ENCODE measurements at regions not wholly inside any gene's neighbourhood (a gene's known extent, or its start where the extent isn't known, plus 50 kb on each side); places are given as distances from the start of the nearest gene placed in this dataset.
A peak's percentile ranks its signal among the peaks of the same experiment; 100 is the strongest.

- in situ Hi-C loops (cut with MboI; ENCODE audit: low pct_unique_long_range_greater_than_20kb in 2 of 9, low sequenced_read_pairs in 9 of 9, unreplicated experiment in 9 of 9): no loop called here
- 33 to 100% (median 80%) methylated on average over 1 to 4 of the region's 4 CpGs; no CpG with 5 or more reads in 1 of the 10 experiments for WGBS, 10 experiments
- ATAC-seq (replicated peaks in 6 of 8): no peak
- Histone ChIP-seq H3K4me3 (no peak overlapping the region), H3K27ac (no peak overlapping the region), H3K4me1 (replicated peaks in 1 of 2) (peaks cover 0 to 2% of the 10 kb centered on the region in 2 donors)
These were observed 117.9 kb upstream of the COL6A5 start for GRCh38 chr3:130227540-130227939.

DNA sequence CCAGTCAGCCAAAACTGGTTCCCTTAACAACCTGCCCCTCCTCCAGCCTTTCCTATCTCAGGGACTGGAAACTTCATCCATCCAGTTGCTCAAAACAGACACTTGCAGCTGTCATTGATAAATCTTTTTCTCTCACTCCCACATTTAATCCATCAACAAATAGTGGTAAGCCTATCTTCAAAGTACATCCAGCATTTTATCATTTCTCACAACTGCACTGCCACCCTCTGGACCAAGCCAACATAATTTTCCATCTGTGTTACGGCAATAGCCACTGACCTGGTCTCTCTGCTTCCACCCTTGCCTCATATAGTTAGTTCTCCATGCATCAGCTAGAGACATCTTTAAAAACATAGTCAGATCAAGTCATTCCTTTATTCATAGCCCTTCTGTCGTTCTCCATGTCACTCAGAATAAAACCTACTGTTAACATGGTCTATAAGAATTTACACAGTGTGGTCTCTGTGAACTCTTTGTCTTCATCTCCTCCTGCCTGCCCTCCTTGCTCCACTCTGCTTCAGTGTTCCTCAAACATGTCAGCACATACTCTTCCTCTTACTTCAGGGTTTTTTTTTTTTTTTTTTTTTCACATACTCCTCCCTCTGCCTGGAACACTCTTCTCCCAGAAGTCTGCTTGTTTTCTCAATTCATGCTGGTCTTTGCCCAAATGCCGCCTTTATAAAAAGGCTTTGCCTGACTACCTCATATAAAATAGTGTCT lies 102.5 kb upstream of the COL6A5 start:
- WGBS, 10 experiments: 0 to 77% (median 43%) methylated on average over 1 to 3 of the region's 3 CpGs; no CpG with 5 or more reads in 1 of the 10 experiments
- H3K4me1 ChIP-seq (replicated peaks in 1 of 2): peaks cover 0 to 2% of the 10 kb centered on the region in 2 donors
- peak in 7 of 8 experiments; percentile 55 to 79 (median 66) for ATAC-seq (replicated peaks in 6 of 8)
- H3K27ac ChIP-seq: no peak overlapping the region
- no peak overlapping the region for H3K4me3 ChIP-seq
- in situ Hi-C loops (cut with MboI; ENCODE audit: low pct_unique_long_range_greater_than_20kb in 2 of 9, low sequenced_read_pairs in 9 of 9, unreplicated experiment in 9 of 9): no loop called here

DNA sequence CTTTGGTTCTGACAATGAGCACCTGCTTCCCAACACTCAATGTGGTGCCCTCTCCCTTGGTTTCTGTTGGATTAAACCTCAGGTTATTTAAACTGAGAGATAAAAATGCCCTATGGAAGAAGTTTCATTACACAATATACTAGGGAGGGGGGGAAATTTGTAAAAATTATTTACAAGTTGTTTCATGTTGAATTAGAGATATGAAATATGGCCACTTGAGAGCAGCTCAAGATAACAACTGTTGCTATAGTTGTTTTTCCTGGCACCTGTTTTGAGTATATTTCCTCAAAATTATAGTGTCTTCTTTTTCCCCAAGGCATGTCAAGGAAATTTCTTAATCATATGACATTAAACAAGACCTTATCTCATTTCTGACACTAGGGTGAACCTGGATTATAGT lies 101.7 kb upstream of the COL6A5 start:
- Histone ChIP-seq H3K4me3 (no peak overlapping the region), H3K27ac (no peak overlapping the region), H3K4me1 (replicated peaks in 1 of 2) (peaks cover 0 to 2% of the 10 kb centered on the region in 2 donors)
- in situ Hi-C loops (cut with MboI; ENCODE audit: low pct_unique_long_range_greater_than_20kb in 2 of 9, low sequenced_read_pairs in 9 of 9, unreplicated experiment in 9 of 9): no loop called here
- no peak for ATAC-seq (replicated peaks in 6 of 8)

DNA sequence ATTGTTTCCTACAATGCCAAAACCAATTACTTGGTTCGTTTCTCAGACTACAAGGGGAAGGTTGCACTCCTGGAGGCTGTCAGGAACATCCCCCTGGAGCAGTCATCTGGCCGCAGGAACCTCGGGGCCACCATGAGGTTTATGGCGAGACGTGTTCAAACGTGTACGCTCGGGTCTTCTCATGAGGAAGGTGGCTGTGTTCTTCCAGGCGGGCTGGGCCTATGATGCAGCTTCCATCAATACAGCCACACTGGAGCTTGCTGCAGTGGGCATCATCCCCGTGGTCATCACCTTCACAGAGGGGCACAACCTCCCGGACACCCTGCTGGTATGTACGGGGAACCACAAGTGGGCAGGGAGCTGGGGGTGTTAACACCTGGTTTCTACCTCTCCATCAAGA lies 94.5 kb upstream of the COL6A5 start:
- Histone ChIP-seq H3K4me3 (no peak overlapping the region), H3K4me1 (replicated peaks in 1 of 2) (peaks cover 0 to 16% of the 10 kb centered on the region in 2 donors), H3K27ac (no peak overlapping the region)
- 78 to 100% (median 94%) methylated on average over 1 to 8 of the region's 12 CpGs; no CpG with 5 or more reads in 7 of the 10 experiments for WGBS, 10 experiments
- ATAC-seq (replicated peaks in 6 of 8): no peak
- in situ Hi-C loops (cut with MboI; ENCODE audit: low pct_unique_long_range_greater_than_20kb in 2 of 9, low sequenced_read_pairs in 9 of 9, unreplicated experiment in 9 of 9): no loop called here

- ATAC-seq (replicated peaks in 6 of 8): no peak
- WGBS, 10 experiments: 10 to 90% (median 58%) methylated on average over 1 of the region's 1 CpG; no CpG with 5 or more reads in 3 of the 10 experiments
- H3K4me1 ChIP-seq (replicated peaks in 1 of 2): peaks cover 0 to 16% of the 10 kb centered on the region in 2 donors
- H3K4me3 ChIP-seq: no peak overlapping the region
- H3K27ac ChIP-seq: no peak overlapping the region
- in situ Hi-C loops (cut with MboI; ENCODE audit: low pct_unique_long_range_greater_than_20kb in 2 of 9, low sequenced_read_pairs in 9 of 9, unreplicated experiment in 9 of 9): no loop called here
These were observed 90.0 kb upstream of the COL6A5 start for GRCh38 chr3:130255442-130255841.

DNA sequence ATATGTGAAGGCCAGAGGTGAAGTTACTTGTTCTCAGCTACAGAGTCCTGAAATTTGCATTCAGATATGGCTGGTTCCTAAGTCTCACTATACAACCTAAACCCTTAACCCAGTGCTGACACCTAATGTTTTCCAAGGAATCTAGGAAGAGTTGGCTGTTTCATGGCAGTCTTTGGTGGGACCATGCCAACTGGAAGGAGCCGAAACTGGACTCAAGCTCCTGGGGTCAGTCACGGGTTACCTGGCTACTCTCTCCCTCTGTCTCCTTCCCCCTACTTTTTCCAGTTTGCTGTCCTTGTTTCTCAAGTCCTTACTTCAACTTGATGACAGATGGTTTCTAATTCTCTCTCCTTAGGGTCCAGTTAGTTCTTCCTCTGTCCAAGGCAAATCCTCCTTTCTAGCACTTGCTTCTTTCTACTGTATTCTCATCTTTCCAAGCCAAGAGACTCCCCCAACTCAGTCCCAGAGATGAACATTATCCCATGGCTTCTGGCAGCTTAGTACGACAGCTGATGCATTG lies 88.6 kb upstream of the COL6A5 start:
- Histone ChIP-seq H3K4me1 (replicated peaks in 1 of 2) (peaks cover 0 to 10% of the 10 kb centered on the region in 2 donors), H3K27ac (no peak overlapping the region), H3K4me3 (no peak overlapping the region)
- ATAC-seq (replicated peaks in 6 of 8): no peak
- in situ Hi-C loops (cut with MboI; ENCODE audit: low pct_unique_long_range_greater_than_20kb in 2 of 9, low sequenced_read_pairs in 9 of 9, unreplicated experiment in 9 of 9): no loop called here
- WGBS, 10 experiments: 38 to 83% (median 65%) methylated on average over 1 to 3 of the region's 3 CpGs; no CpG with 5 or more reads in 2 of the 10 experiments

DNA sequence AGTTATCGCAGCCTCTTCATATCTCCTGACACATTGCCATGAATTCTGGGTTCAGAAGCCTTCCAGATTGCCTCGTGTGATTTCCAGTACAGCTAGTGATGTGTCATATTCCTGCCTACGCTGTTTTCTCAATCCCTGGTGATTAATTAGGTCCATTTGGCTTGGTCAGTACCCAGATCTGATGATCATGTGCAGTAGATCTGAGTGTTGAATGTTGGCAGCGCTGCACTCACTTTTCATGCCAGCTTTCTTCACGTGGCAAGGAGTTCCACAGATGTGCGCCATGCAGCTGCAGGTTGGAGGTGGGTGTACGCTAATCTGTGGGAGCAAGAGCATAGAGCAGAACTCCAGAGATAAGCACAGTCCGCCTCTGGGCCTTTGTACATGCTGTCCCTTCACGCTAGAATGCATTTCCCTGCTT lies 86.9 kb upstream of the COL6A5 start:
- in situ Hi-C loops (cut with MboI; ENCODE audit: low pct_unique_long_range_greater_than_20kb in 2 of 9, low sequenced_read_pairs in 9 of 9, unreplicated experiment in 9 of 9): no loop called here
- Histone ChIP-seq H3K4me1 (replicated peaks in 1 of 2) (peaks cover 0 to 3% of the 10 kb centered on the region in 2 donors), H3K4me3 (no peak overlapping the region), H3K27ac (no peak overlapping the region)
- peak in 1 of 8 experiments; percentile 49 for ATAC-seq (replicated peaks in 6 of 8)
- WGBS, 10 experiments: 7 to 84% (median 68%) methylated on average over 1 to 8 of the region's 9 CpGs; no CpG with 5 or more reads in 2 of the 10 experiments

DNA sequence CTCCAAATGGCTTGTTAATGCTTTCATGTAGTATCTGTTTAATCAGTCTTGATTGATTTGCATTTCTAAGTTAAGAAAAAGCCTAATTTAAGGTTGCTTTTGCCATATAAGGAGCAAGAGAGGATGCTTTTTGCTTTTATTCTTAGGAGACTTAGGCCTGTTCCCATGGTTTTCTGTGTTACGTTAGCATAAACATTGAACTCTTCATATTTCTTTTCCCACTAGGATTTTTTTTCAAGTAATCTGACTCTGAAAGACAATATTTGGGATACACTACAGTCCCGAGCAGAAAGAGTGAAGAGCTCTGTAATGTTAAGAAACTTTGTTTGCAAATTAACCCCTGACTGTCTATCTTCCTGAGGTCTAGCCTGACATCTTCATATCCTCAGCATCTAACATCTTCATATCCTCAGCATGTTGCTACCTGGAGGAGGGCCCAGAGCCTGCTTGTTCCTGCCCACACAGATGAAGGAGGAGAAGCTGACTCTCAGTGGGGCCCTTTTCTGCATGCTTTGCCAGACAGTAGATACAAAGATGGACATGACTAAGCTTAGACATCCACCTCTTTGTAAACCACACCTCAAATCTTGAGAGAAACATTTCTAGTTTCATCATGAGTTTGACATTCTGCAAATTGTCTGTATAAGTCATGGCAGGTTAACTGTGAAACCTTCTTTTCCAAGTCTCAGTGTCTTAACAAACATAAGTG lies 86.2 kb upstream of the COL6A5 start:
- H3K27ac ChIP-seq: no peak overlapping the region
- in situ Hi-C loops (cut with MboI; ENCODE audit: low pct_unique_long_range_greater_than_20kb in 2 of 9, low sequenced_read_pairs in 9 of 9, unreplicated experiment in 9 of 9): no loop called here
- no peak for ATAC-seq (replicated peaks in 6 of 8)

GRCh38 chr3:130260918-130261317 lies 84.6 kb upstream of the COL6A5 start:
- ATAC-seq (replicated peaks in 6 of 8): no peak
- in situ Hi-C loops (cut with MboI; ENCODE audit: low pct_unique_long_range_greater_than_20kb in 2 of 9, low sequenced_read_pairs in 9 of 9, unreplicated experiment in 9 of 9): no loop called here
- 50 to 100% (median 80%) methylated on average over 1 to 5 of the region's 5 CpGs; no CpG with 5 or more reads in 1 of the 10 experiments for WGBS, 10 experiments
- peaks cover 0 to 3% of the 10 kb centered on the region in 2 donors for H3K4me1 ChIP-seq (replicated peaks in 1 of 2)
- no peak overlapping the region for H3K27ac ChIP-seq
- H3K4me3 ChIP-seq: no peak overlapping the region

More for the DNA sequence above, 86.2 kb upstream of the COL6A5 start:
- WGBS, 10 experiments: 17 to 93% (median 59%) methylated on average over 1 to 2 of the region's 2 CpGs
- Histone ChIP-seq H3K4me1 (replicated peaks in 1 of 2) (peaks cover 0 to 3% of the 10 kb centered on the region in 2 donors), H3K4me3 (no peak overlapping the region)

GRCh38 chr3:130263708-130264107 lies 81.8 kb upstream of the COL6A5 start:
- Histone ChIP-seq H3K4me3 (no peak overlapping the region), H3K4me1 (replicated peaks in 1 of 2) (peaks cover 0 to 3% of the 10 kb centered on the region in 2 donors), H3K27ac (no peak overlapping the region)
- 80 to 100% (median 93%) methylated on average over 1 to 8 of the region's 25 CpGs; no CpG with 5 or more reads in 3 of the 10 experiments for WGBS, 10 experiments
- no peak for ATAC-seq (replicated peaks in 6 of 8)
- in situ Hi-C loops (cut with MboI; ENCODE audit: low pct_unique_long_range_greater_than_20kb in 2 of 9, low sequenced_read_pairs in 9 of 9, unreplicated experiment in 9 of 9): no loop called here

DNA sequence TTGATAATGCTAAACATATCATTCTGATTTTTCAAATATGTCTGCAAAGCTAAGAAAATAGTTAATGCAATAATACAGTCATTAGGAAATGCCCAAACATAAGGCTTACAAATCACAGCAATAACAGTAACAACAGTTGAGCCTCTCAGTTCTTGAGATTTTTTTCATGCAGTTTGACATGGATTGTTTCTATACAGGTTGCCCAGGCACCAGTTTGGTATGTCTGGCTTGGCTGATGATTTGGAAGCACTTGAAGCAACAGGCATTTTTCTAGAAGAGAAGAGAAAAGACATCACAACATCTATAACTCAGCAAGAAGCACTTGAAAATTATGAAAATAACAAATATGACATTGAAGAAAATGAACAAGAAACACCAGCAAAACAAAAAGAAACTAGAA lies 78.7 kb upstream of the COL6A5 start:
- in situ Hi-C loops (cut with MboI; ENCODE audit: low pct_unique_long_range_greater_than_20kb in 2 of 9, low sequenced_read_pairs in 9 of 9, unreplicated experiment in 9 of 9): no loop called here
- Histone ChIP-seq H3K4me3 (no peak overlapping the region), H3K4me1 (replicated peaks in 1 of 2) (peaks cover 0 to 3% of the 10 kb centered on the region in 2 donors), H3K27ac (no peak overlapping the region)
- ATAC-seq (replicated peaks in 6 of 8): peak in 2 of 8 experiments; percentile 25 to 91

- WGBS, 10 experiments: 0 to 22% (median 3%) methylated on average over 1 to 7 of the region's 8 CpGs; no CpG with 5 or more reads in 2 of the 10 experiments
- in situ Hi-C loops (cut with MboI; ENCODE audit: low pct_unique_long_range_greater_than_20kb in 2 of 9, low sequenced_read_pairs in 9 of 9, unreplicated experiment in 9 of 9): loop anchor here in 2 of 9 experiments (5.0 to 25.0 kb wide), 2 partner anchors 261 to 266 kb away; no protein-coding TSS in a partner anchor
- Histone ChIP-seq H3K27ac (no peak overlapping the region), H3K4me3 (no peak overlapping the region), H3K4me1 (replicated peaks in 1 of 2) (no peaks in the 10 kb centered on the region)
- peak; percentile 33 to 92 (median 76) for ATAC-seq (replicated peaks in 6 of 8)
These were observed 69.2 kb upstream of the COL6A5 start for GRCh38 chr3:130276203-130276803.

DNA sequence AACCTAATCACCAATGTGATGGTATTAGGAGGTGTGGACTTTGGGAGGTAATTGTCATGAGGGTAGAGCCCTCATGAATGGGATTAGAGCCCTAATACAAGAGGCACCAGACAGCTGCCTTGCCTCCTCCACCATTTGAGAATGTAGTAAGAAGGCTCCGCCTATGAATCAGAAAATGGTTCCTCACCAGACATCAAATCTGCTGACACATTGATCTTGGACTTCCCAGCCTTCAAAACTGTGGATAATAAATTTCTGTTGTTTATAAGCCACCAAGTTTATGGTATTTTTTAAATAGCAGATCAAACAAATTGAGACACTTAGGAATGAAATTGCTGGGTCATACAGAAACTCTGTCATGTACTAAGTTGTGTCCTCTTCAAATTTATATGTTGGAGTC lies 56.8 kb upstream of the COL6A5 start:
- Histone ChIP-seq H3K27ac (no peak overlapping the region), H3K4me3 (no peak overlapping the region), H3K4me1 (replicated peaks in 1 of 2) (no peaks in the 10 kb centered on the region)
- no peak for ATAC-seq (replicated peaks in 6 of 8)
- WGBS, 10 experiments: 17 to 100% (median 100%) methylated on average over 1 of the region's 1 CpG; no CpG with 5 or more reads in 5 of the 10 experiments
- in situ Hi-C loops (cut with MboI; ENCODE audit: low pct_unique_long_range_greater_than_20kb in 2 of 9, low sequenced_read_pairs in 9 of 9, unreplicated experiment in 9 of 9): loop anchor here in 1 of 9 experiments (25.0 kb wide), 1 partner anchor 249 kb away; no protein-coding TSS in a partner anchor

All from motor neuron (in vitro differentiated cells).